ENCODE measurements at regions not wholly inside any gene's neighbourhood (a gene's known extent, or its start where the extent isn't known, plus 50 kb on each side); places are given as distances from the start of the nearest gene placed in this dataset.

DNA sequence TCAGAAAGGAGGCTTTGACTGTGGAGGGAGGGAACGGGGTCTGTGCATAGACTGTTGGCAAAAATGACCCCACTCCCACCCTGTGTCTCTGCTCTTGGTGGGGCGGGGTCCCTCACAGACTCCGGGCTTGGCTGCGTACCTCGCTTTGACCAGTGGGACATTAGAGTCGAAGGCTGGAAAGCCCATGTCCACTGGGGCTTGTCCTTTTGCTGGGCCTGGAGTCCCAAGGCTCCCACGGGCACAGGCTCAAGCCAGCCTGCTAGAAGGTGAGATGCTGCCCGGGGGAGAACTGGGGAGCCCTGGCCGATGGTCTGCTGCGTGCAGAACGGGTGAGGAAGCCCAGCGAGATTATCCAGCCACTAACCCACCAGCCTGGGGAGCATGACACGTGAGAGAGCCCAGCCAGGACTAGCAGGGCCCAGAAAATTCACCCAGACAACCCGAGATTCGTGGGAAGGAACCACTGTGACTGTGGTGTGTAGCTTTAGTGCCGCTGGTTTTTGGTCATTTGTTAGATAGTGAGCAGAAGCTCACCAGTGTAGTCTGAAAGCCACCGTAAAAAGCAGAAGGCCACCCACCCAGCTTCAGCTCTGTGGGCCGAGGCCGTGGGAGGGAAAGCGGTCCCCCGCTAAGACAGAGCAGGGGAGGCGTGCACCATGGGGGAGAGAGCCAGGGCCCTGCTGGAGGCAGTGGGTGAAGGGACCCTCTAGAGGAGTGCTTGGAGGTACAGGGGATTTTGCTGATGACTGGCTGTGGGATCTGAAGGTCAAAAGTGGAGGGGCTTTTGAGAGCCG is 78.3 kb upstream of the C1orf174 start:
- H3K27me3 ChIP-seq: peaks cover 0 to 51% of the 10 kb centered on the region in 2 donors
- no peak for DNase-seq
- intact Hi-C loops (cut with DNase I; ENCODE audit: low total_unique reads): no loop called here

DNA sequence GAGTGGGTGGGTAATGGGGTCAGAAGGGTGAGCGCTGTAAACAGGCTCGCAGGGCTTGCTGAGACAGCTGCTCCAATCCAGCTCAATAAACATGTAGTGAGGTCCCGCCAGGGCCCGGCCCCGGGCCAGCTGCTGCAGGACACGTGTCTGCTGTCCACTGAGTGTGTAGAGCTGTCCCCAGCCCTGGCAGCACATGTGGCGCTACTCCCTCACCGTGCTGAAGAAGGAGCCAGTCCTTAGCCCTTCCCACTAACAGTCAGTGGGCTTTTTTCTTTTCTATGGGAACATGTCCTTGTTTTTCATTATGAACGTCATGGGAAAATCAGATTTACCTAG is 78.9 kb upstream of the C1orf174 start:
- intact Hi-C loops (cut with DNase I; ENCODE audit: low total_unique reads): no loop called here
- H3K4me3 ChIP-seq: no peak overlapping the region
- no peaks in the 10 kb centered on the region for H3K9me3 ChIP-seq
- TF ChIP-seq, protein P1, sequence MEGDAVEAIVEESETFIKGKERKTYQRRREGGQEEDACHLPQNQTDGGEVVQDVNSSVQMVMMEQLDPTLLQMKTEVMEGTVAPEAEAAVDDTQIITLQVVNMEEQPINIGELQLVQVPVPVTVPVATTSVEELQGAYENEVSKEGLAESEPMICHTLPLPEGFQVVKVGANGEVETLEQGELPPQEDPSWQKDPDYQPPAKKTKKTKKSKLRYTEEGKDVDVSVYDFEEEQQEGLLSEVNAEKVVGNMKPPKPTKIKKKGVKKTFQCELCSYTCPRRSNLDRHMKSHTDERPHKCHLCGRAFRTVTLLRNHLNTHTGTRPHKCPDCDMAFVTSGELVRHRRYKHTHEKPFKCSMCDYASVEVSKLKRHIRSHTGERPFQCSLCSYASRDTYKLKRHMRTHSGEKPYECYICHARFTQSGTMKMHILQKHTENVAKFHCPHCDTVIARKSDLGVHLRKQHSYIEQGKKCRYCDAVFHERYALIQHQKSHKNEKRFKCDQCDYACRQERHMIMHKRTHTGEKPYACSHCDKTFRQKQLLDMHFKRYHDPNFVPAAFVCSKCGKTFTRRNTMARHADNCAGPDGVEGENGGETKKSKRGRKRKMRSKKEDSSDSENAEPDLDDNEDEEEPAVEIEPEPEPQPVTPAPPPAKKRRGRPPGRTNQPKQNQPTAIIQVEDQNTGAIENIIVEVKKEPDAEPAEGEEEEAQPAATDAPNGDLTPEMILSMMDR (IDR thresholded peaks at IDR 0.05): no peak
- H3K27me3 ChIP-seq: peaks cover 0 to 50% of the 10 kb centered on the region in 2 donors
- H3K27ac ChIP-seq: no peak overlapping the region
- H3K4me1 ChIP-seq: no peaks in the 10 kb centered on the region
- no peak for DNase-seq
- no peaks in the 10 kb centered on the region for H3K36me3 ChIP-seq

More for the DNA sequence above, 78.3 kb upstream of the C1orf174 start:
- no peak overlapping the region for H3K27ac ChIP-seq
- H3K36me3 ChIP-seq: no peaks in the 10 kb centered on the region
- H3K4me3 ChIP-seq: no peak overlapping the region
- no peaks in the 10 kb centered on the region for H3K4me1 ChIP-seq
- no peaks in the 10 kb centered on the region for H3K9me3 ChIP-seq
- TF ChIP-seq, protein P1 (IDR thresholded peaks at IDR 0.05): no peak

DNA sequence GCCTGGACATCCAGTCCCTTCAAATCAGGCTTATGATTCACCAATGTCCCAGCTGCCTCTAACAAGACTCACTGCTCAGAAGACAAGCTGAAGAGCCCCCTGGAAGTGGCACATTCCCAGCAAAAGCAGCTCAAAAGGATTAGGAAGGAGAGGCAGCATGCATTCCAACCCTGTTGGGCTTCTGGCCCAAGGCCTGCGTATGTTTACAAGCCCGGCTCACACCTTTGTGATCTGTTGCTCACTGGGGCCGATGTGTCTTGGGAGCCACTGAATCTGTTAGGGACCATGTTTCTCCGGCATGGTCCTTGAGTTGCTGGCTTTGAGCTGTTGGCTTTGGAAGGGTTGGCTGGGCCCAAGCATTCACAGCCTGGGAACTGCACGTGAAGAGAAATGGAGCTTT is 81.2 kb upstream of the C1orf174 start:
- intact Hi-C loops (cut with DNase I; ENCODE audit: low total_unique reads): no loop called here

DNA sequence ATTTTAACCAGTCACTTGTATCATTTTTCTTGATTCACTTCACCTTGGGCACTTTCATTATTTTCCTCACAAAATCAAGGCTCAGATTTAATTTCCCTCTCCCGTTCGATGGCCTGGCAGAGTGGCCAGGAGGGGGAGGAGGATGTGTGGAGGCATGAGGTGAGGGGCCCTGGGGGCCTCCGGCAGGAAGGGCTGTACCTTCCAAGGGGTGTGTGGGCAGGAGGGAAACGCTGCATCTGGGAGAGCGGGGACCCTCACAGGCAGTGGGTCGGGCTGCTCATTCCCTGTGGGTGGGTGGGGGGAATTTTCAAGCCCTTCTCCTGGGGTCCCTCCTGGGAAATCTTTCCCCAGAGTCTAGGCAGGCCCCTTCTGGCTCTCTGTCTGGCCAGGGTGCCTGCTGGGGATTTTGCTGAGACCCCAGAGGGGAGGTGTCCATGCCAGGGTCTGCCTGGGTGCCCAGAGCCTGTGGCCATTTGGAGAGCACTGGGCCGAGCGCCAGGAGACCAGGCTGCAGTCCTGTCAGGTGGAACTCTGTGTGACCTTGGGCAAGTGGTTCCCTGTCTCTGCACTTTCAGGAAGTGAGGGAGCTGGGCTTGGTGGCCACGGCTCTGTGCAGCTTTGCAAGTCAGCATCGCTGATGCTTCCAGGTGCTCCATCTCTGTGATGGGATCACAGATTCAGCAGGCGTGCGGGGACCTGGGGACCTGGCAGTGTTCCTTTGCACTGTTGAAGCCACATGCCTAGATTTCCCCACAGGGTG is 81.9 kb upstream of the C1orf174 start:
- Histone ChIP-seq H3K27me3 (peaks cover 0 to 37% of the 10 kb centered on the region in 2 donors), H3K36me3 (no peaks in the 10 kb centered on the region), H3K9me3 (no peaks in the 10 kb centered on the region), H3K27ac (no peak overlapping the region), H3K4me3 (no peak overlapping the region), H3K4me1 (no peaks in the 10 kb centered on the region)
- TF ChIP-seq, protein P1 (IDR thresholded peaks at IDR 0.05): no peak
- no peak for DNase-seq
- intact Hi-C loops (cut with DNase I; ENCODE audit: low total_unique reads): no loop called here

More for the DNA sequence above, 81.2 kb upstream of the C1orf174 start:
- TF ChIP-seq, protein P1 (IDR thresholded peaks at IDR 0.05): no peak
- Histone ChIP-seq H3K4me1 (no peaks in the 10 kb centered on the region), H3K4me3 (no peak overlapping the region), H3K27ac (no peak overlapping the region), H3K9me3 (no peaks in the 10 kb centered on the region), H3K27me3 (peaks cover 0 to 44% of the 10 kb centered on the region in 2 donors), H3K36me3 (no peaks in the 10 kb centered on the region)
- no peak for DNase-seq

DNA sequence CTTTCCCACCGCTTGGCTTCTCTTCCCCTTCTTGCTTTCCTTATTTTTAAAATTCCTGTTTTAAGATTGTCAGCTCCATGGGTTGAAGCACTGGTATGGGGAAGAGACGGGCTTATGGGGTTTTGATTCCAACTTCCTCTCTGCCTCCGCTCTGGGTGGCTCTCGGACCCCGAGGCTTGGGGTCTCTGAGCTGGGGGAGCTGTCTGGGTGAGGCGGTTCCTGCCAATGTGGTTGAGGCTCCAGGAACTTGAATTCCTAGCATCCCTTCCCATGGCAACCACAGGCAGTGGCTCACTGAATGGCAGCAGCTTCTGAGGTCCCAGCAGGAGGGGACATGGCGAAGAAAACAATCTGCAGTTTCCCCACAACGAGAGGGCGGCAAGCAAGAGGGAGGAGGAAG is 83.1 kb upstream of the C1orf174 start:
- no peaks in the 10 kb centered on the region for H3K9me3 ChIP-seq
- H3K36me3 ChIP-seq: no peaks in the 10 kb centered on the region
- H3K4me3 ChIP-seq: no peak overlapping the region
- no peak for DNase-seq
- no peaks in the 10 kb centered on the region for H3K4me1 ChIP-seq
- TF ChIP-seq, protein P1 (IDR thresholded peaks at IDR 0.05): no peak
- H3K27ac ChIP-seq: no peak overlapping the region
- H3K27me3 ChIP-seq: peaks cover 0 to 34% of the 10 kb centered on the region in 2 donors
- intact Hi-C loops (cut with DNase I; ENCODE audit: low total_unique reads): no loop called here

Measured in tibial artery (tissue), 4 donors.